ENCODE measurements at regions not wholly inside any gene's neighbourhood (a gene's known extent, or its start where the extent isn't known, plus 50 kb on each side); places are given as distances from the start of the nearest gene placed in this dataset.

GRCh38 chr1:60423146-60423780, 349.7 kb upstream of the C1orf87 start:
- TF ChIP-seq POLR2A (IDR thresholded peaks at IDR 0.05) (no peak), POLR2AphosphoS5 (IDR thresholded peaks at IDR 0.05) (no peak), CTCF (IDR thresholded peaks at IDR 0.05) (no peak)

Measured in suprapubic skin (tissue), 4 donors.